GM10248 (cell line): ENCODE measurements at regions not wholly inside any gene's neighbourhood (a gene's known extent, or its start where the extent isn't known, plus 50 kb on each side); places are given as distances from the start of the nearest gene placed in this dataset.

ENCODE experiments used
- CTCF ChIA-PET: fragments of 300-600 bp; sonication (Branson Sonifier 250); formaldehyde crosslinking; extraction: SDS; loops from one replicate; lab custom pipeline; 2021; ENCODE audit warnings: antibody characterized with exemption; lab: Yijun Ruan, JAX
- POLR2A ChIA-PET: fragments of 350-650 bp; sonication (Branson Sonifier 250); formaldehyde crosslinking; extraction: SDS; loops from one replicate; lab custom pipeline; 2020; ENCODE audit warnings: antibody characterized with exemption; lab: Yijun Ruan, JAX
- DNase-seq: peaks from one replicate; pipeline ENCODE4 v3.0.0; 2012; ENCODE audit errors: extremely low spot score
- TF ChIP-seq, protein P1 (sequence below): IDR thresholded peaks from 2 replicates; pipeline ENCODE4 v1.5.1; 2012; ENCODE audit warnings: mild to moderate bottlenecking, low read depth; ENCODE audit errors: extremely low read depth, missing control alignments, control extremely low read depth

DNA sequence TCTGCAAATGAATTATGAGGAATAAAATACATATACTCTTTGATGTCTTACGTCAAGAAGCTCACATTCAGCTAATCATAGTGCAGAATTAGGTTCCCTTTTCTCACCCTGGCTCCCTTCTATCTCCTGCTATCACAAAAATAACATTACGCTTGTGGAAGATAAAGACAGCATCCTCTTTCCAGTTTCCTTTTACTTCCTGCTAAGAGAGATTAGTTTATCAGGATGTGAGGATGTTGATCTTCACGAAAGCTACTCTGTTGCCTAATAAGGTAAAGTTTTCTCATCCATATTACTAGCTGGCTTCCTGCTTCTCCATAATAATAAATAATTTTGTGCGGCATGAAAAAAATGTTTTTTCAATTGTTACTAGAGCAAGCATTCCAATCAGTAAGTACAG is 217.7 kb upstream of the DCN start:
- TF ChIP-seq, protein P1, sequence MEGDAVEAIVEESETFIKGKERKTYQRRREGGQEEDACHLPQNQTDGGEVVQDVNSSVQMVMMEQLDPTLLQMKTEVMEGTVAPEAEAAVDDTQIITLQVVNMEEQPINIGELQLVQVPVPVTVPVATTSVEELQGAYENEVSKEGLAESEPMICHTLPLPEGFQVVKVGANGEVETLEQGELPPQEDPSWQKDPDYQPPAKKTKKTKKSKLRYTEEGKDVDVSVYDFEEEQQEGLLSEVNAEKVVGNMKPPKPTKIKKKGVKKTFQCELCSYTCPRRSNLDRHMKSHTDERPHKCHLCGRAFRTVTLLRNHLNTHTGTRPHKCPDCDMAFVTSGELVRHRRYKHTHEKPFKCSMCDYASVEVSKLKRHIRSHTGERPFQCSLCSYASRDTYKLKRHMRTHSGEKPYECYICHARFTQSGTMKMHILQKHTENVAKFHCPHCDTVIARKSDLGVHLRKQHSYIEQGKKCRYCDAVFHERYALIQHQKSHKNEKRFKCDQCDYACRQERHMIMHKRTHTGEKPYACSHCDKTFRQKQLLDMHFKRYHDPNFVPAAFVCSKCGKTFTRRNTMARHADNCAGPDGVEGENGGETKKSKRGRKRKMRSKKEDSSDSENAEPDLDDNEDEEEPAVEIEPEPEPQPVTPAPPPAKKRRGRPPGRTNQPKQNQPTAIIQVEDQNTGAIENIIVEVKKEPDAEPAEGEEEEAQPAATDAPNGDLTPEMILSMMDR: no peak
- CTCF ChIA-PET: interaction anchor here (0.8 to 4.1 kb wide), 3 partner anchors 13 to 179 kb away, joined by 3 to 23 read pairs (median 4); no protein-coding TSS in a partner anchor
- POLR2A ChIA-PET: no interaction called here
- DNase-seq: no peak

DNA sequence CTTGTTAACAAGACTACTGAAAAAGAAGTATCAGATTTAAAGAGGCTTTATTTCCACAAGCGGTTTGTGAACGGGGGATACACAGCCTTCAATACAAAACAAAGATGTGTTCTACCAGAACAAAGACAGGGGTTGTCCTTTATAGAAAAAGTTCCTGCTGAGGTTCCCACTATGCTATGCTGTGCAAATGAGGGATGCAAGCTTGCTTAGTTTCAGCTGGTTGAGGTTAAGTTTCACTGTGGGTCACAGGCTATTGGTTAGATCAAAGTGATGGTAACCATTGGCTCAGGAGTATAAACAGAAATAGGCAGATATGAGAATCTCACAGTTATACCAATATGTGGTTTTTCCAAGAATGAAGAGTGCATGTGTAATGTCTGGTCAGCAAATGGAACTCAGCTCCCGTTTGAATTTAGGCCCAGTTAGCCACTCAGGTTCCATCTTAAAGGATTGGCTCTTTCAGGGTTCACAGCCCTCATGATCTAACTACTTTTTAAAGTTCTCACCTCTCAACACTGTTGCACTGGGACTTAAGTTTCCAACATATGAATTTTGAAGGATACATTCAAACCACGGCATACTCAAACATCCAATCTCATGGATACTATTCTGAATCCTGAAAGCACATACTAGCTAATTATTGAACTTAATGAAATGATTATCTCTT is 215.4 kb upstream of the DCN start:
- TF ChIP-seq, protein P1: no peak
- ChIA-PET POLR2A (no interaction called here), CTCF (interaction anchor here (4.1 kb wide), 1 partner anchor 16 kb away, joined by 23 read pairs; no protein-coding TSS in a partner anchor)
- DNase-seq: no peak

GRCh38 chr12:91396293-91396692 is 213.7 kb upstream of the DCN start:
- CTCF ChIA-PET: interaction anchor here (2.0 kb wide), 1 partner anchor 14 kb away, joined by 14 read pairs; no protein-coding TSS in a partner anchor
- TF ChIP-seq, protein P1: no peak
- no peak for DNase-seq
- POLR2A ChIA-PET: no interaction called here

GRCh38 chr12:91395628-91396135 is 213.1 kb upstream of the DCN start:
- TF ChIP-seq, protein P1: no peak
- POLR2A ChIA-PET: no interaction called here
- CTCF ChIA-PET: interaction anchor here (2.0 kb wide), 1 partner anchor 14 kb away, joined by 14 read pairs; no protein-coding TSS in a partner anchor
- DNase-seq: no peak

DNA sequence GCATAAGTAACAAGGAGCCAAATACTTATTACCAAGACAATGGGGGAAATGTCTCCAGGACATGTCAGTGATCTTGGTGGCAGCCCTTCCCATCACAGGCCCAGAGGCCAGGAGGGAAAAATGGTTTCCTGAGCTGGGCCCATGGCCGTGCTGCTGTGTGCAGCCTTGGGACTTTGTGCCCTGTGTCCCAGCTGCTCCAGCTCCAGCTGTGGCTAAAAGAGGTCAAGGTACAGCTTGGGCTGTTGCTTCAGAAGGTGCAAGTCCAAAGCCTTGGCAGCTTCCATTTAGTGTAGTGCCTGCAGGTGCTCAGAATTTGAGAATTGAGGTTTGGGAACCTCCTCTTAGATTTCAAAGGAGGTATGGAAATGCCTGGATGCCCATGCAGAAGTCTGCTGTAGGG is 212.3 kb upstream of the DCN start:
- ChIA-PET CTCF (interaction anchor here (1.4 kb wide), 1 partner anchor 13 kb away, joined by 5 read pairs; no protein-coding TSS in a partner anchor), POLR2A (no interaction called here)
- DNase-seq: no peak
- TF ChIP-seq, protein P1: no peak

DNA sequence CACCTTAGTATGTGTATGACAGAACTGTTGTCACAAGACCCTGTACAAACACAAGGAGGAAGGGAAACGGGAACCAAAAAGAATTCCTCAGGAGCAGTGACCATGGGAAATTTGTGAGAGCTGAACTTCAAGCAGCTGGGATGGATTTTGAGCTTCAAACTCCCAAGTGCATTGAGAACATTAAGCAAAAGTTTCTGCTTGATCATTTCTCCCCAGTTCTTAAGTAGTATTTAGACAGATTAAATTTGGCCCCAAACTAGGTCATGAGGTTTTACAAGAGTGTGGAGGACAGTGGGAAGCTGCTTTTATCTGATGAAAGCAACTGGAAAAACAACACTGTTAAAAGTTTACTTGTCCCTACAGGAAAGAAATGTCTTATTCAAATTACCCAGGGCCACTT is 206.0 kb upstream of the DCN start:
- CTCF ChIA-PET: interaction anchor here (1.3 kb wide), 1 partner anchor 22 kb away, joined by 3 read pairs; no protein-coding TSS in a partner anchor
- no peak for DNase-seq
- POLR2A ChIA-PET: no interaction called here
- TF ChIP-seq, protein P1: no peak
